WERI-Rb-1 (cell line): ENCODE measurements at regions not wholly inside any gene's neighbourhood (a gene's known extent, or its start where the extent isn't known, plus 50 kb on each side); places are given as distances from the start of the nearest gene placed in this dataset.

Experiments
- DNase-seq: peaks from one replicate; pipeline ENCODE4 v3.0.0-alpha.2; 2020
- H3K27ac ChIP-seq: fragments of 250-450 bp; sonication (Bioruptor Pico); 2 replicates; pipeline ENCODE4 v1.5.1; 2020; ENCODE audit warnings: mild to moderate bottlenecking, moderate library complexity
- H3K27me3 ChIP-seq: fragments of 250-450 bp; sonication (Bioruptor Pico); 2 replicates; pipeline ENCODE4 v1.5.1; 2021; ENCODE audit warnings: mild to moderate bottlenecking, low read depth, moderate library complexity; ENCODE audit not compliant: insufficient read depth, severe bottlenecking
- H3K36me3 ChIP-seq: fragments of 250-450 bp; sonication (Bioruptor Pico); 2 replicates; pipeline ENCODE4 v1.5.1; 2020; ENCODE audit warnings: mild to moderate bottlenecking, moderate library complexity
- H3K4me3 ChIP-seq: 2 replicates; pipeline ENCODE4 v1.5.1; 2011; ENCODE audit warnings: low read depth, mild to moderate bottlenecking, control low read depth, low read length
- H3K9me3 ChIP-seq: fragments of 250-450 bp; sonication (Bioruptor Pico); 2 replicates; pipeline ENCODE4 v1.5.1; 2021; ENCODE audit warnings: mild to moderate bottlenecking, moderate library complexity; ENCODE audit not compliant: severe bottlenecking
- CTCF ChIP-seq: IDR thresholded peaks from 2 replicates; pipeline ENCODE4 v1.5.1; 2011; ENCODE audit warnings: low read depth, mild to moderate bottlenecking, control low read depth, inconsistent platforms, low read length

GRCh38 chr14:44211718-44212117, 295.4 kb downstream of the FSCB start:
- H3K27me3 ChIP-seq = no peaks in the 10 kb centered on the region
- H3K9me3 ChIP-seq = peaks cover 3% of the 10 kb centered on the region
- no peaks in the 10 kb centered on the region for H3K36me3 ChIP-seq
- H3K27ac ChIP-seq = no peak overlapping the region
- no peak for TF ChIP-seq CTCF
- no peak overlapping the region for H3K4me3 ChIP-seq
- no peak for DNase-seq

- DNase-seq = no peak
- TF ChIP-seq CTCF = no peak
- H3K27ac ChIP-seq = no peak overlapping the region
- no peak overlapping the region for H3K4me3 ChIP-seq
- H3K9me3 ChIP-seq = no peaks in the 10 kb centered on the region
- H3K36me3 ChIP-seq = no peaks in the 10 kb centered on the region
- no peaks in the 10 kb centered on the region for H3K27me3 ChIP-seq
Measured at GRCh38 chr14:44204061-44204835, 302.8 kb downstream of the FSCB start.

GRCh38 chr14:44180975-44181374, 326.1 kb downstream of the FSCB start:
- Histone ChIP-seq H3K27me3 (peaks cover 2% of the 10 kb centered on the region), H3K4me3 (no peak overlapping the region), H3K36me3 (no peaks in the 10 kb centered on the region), H3K9me3 (no peaks in the 10 kb centered on the region), H3K27ac (no peak overlapping the region)
- no peak for DNase-seq
- no peak for TF ChIP-seq CTCF

- Histone ChIP-seq H3K27ac (no peak overlapping the region), H3K9me3 (no peaks in the 10 kb centered on the region), H3K27me3 (peaks cover 21% of the 10 kb centered on the region), H3K36me3 (no peaks in the 10 kb centered on the region), H3K4me3 (no peak overlapping the region)
- TF ChIP-seq CTCF = no peak
- no peak for DNase-seq
Measured at GRCh38 chr14:44170556-44170955, 336.5 kb downstream of the FSCB start.

- TF ChIP-seq CTCF = no peak
- Histone ChIP-seq H3K9me3 (no peaks in the 10 kb centered on the region), H3K36me3 (no peaks in the 10 kb centered on the region), H3K27ac (no peak overlapping the region), H3K27me3 (peaks cover 24% of the 10 kb centered on the region), H3K4me3 (no peak overlapping the region)
- DNase-seq = no peak
Measured at GRCh38 chr14:44170101-44170500, 337.0 kb downstream of the FSCB start.

- no peak for TF ChIP-seq CTCF
- DNase-seq = no peak
- H3K9me3 ChIP-seq = no peaks in the 10 kb centered on the region
- H3K27ac ChIP-seq = no peak overlapping the region
- H3K36me3 ChIP-seq = no peaks in the 10 kb centered on the region
- no peak overlapping the region for H3K4me3 ChIP-seq
- H3K27me3 ChIP-seq = peaks cover 33% of the 10 kb centered on the region
Measured at GRCh38 chr14:44168566-44168965, 338.5 kb downstream of the FSCB start.
